Endothelial cell of umbilical vein (primary cell): ENCODE measurements at regions not wholly inside any gene's neighbourhood (a gene's known extent, or its start where the extent isn't known, plus 50 kb on each side); places are given as distances from the start of the nearest gene placed in this dataset.

ENCODE experiments used
- JUN ChIP-seq: IDR thresholded peaks from 2 replicates; pipeline ENCODE4 v1.6.1; 2011; ENCODE audit warnings: borderline replicate concordance, low read depth; ENCODE audit not compliant: insufficient read length, insufficient read depth
- POLR2A ChIP-seq: IDR thresholded peaks from 2 replicates; pipeline ENCODE4 v1.6.1; 2012; ENCODE audit warnings: low read depth, mild to moderate bottlenecking, control low read depth, low read length
- TF ChIP-seq, protein P1 (sequence below), 2 donors: IDR thresholded peaks; 1 replicate in 1 of 2; 2 replicates in 1 of 2; pipeline ENCODE4 v1.5.1; 2011; ENCODE audit warnings: low read length in 2 of 2, mild to moderate bottlenecking in 2 of 2, moderate library complexity in 2 of 2, control low read depth in 1 of 2, inconsistent platforms in 1 of 2, low read depth in 1 of 2; ENCODE audit not compliant: insufficient read depth in 1 of 2; ENCODE audit errors: extremely low read depth in 1 of 2

DNA sequence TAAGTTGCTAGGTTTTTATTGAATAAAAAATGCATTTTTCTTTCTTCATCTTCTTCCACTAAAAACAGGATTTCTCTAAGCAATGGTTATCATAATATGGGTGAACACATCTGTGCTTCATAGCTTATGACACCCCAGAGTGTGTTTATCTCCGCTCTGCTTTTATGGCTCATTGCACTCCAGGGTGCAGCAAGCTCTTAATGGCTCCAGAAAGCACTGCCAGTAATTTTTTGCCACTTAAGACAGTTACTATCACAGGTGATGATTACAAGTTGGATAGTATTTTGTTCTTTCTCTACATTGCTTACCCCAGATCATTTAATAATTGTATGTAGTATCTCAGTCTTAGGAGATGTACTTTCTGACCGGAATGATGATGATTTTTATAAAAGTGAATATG is 239.3 kb upstream of the CDH20 start:
- TF ChIP-seq POLR2A (no peak), JUN (no peak)
- TF ChIP-seq, protein P1, sequence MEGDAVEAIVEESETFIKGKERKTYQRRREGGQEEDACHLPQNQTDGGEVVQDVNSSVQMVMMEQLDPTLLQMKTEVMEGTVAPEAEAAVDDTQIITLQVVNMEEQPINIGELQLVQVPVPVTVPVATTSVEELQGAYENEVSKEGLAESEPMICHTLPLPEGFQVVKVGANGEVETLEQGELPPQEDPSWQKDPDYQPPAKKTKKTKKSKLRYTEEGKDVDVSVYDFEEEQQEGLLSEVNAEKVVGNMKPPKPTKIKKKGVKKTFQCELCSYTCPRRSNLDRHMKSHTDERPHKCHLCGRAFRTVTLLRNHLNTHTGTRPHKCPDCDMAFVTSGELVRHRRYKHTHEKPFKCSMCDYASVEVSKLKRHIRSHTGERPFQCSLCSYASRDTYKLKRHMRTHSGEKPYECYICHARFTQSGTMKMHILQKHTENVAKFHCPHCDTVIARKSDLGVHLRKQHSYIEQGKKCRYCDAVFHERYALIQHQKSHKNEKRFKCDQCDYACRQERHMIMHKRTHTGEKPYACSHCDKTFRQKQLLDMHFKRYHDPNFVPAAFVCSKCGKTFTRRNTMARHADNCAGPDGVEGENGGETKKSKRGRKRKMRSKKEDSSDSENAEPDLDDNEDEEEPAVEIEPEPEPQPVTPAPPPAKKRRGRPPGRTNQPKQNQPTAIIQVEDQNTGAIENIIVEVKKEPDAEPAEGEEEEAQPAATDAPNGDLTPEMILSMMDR (IDR thresholded peaks at IDR 0.05; ENCODE audit: extremely low read depth in 1 of 2, insufficient read depth in 1 of 2, low read depth in 1 of 2, low read length in 2 of 2): no peak
